GM21515 (cell line): ENCODE measurements at regions not wholly inside any gene's neighbourhood (a gene's known extent, or its start where the extent isn't known, plus 50 kb on each side); places are given as distances from the start of the nearest gene placed in this dataset.
"Not testable (repeated sequence)": the region's sequence is repeated elsewhere in the genome, so short reads cannot be mapped to it uniquely, and the experiment has no call there.

ENCODE experiments used
- ATAC-seq: cut with Tn5 transposase; IDR thresholded peaks from one replicate; pipeline ENCODE4 v1.9.1; 2021; ENCODE audit not compliant: unreplicated experiment

GRCh38 chr1:60606921-60607320, 475.4 kb upstream of the NFIA start:
- not testable (repeated sequence) for ATAC-seq

GRCh38 chr1:60600532-60600931, 481.8 kb upstream of the NFIA start:
- no peak for ATAC-seq

GRCh38 chr1:60599574-60599973, 482.8 kb upstream of the NFIA start:
- no peak for ATAC-seq

GRCh38 chr1:60598041-60598910, 484.1 kb upstream of the NFIA start:
- no peak for ATAC-seq

GRCh38 chr1:60596791-60597750, 485.3 kb upstream of the NFIA start:
- no peak for ATAC-seq

GRCh38 chr1:60591583-60591982, 490.8 kb upstream of the NFIA start:
- ATAC-seq, result no peak

- ATAC-seq, result no peak
These were observed 492.4 kb upstream of the NFIA start for GRCh38 chr1:60589916-60590315.

GRCh38 chr1:60589046-60589748, 493.2 kb upstream of the NFIA start:
- no peak for ATAC-seq

- no peak for ATAC-seq
These were observed 498.0 kb upstream of the NFIA start for GRCh38 chr1:60584371-60584770.

- ATAC-seq, result no peak
These were observed 498.7 kb upstream of the NFIA start for GRCh38 chr1:60583696-60584095.

GRCh38 chr1:60581455-60582220, 500.7 kb upstream of the NFIA start:
- no peak for ATAC-seq

GRCh38 chr1:60577029-60577428, 503.5 kb upstream of the C1orf87 start:
- ATAC-seq, result no peak

- no peak for ATAC-seq
These were observed 501.9 kb upstream of the C1orf87 start for GRCh38 chr1:60575326-60575977.

- no peak for ATAC-seq
These were observed 500.3 kb upstream of the C1orf87 start for GRCh38 chr1:60573726-60574409.

GRCh38 chr1:60573121-60573520, 499.6 kb upstream of the C1orf87 start:
- no peak for ATAC-seq

- ATAC-seq, result no peak
These were observed 498.8 kb upstream of the C1orf87 start for GRCh38 chr1:60572378-60572777.

GRCh38 chr1:60571811-60572210, 498.2 kb upstream of the C1orf87 start:
- no peak for ATAC-seq

GRCh38 chr1:60569189-60569588, 495.6 kb upstream of the C1orf87 start:
- ATAC-seq, result no peak

GRCh38 chr1:60567256-60567655, 493.7 kb upstream of the C1orf87 start:
- no peak for ATAC-seq
